Loucy (cell line): ENCODE measurements at regions not wholly inside any gene's neighbourhood (a gene's known extent, or its start where the extent isn't known, plus 50 kb on each side); places are given as distances from the start of the nearest gene placed in this dataset.

ENCODE experiments used
- H2AFZ ChIP-seq: fragments of 200-600 bp; sonication (generic); 2 replicates; pipeline ENCODE4 v1.6.0; 2016; ENCODE audit warnings: antibody characterized with exemption, mild to moderate bottlenecking, low read length, moderate library complexity
- H3F3A ChIP-seq: fragments of 200-600 bp; 2 replicates; pipeline ENCODE4 v1.6.0; 2016; ENCODE audit warnings: antibody characterized with exemption, low read depth, mild to moderate bottlenecking
- H3K27me3 ChIP-seq: fragments of 200-600 bp; sonication (generic); 2 replicates; pipeline ENCODE4 v1.6.1; 2014; ENCODE audit warnings: low read length, mild to moderate bottlenecking; ENCODE audit not compliant: insufficient read depth, poor library complexity, severe bottlenecking
- H3K36me3 ChIP-seq: fragments of 200-600 bp; sonication (generic); 2 replicates; pipeline ENCODE4 v1.6.1; 2016; ENCODE audit warnings: low read length; ENCODE audit not compliant: insufficient read depth
- H3K4me1 ChIP-seq: fragments of 200-600 bp; sonication (generic); 2 replicates; pipeline ENCODE4 v1.5.1; 2014; ENCODE audit warnings: low read length, mild to moderate bottlenecking; ENCODE audit not compliant: insufficient read depth, poor library complexity, severe bottlenecking
- H3K4me2 ChIP-seq: fragments of 200-600 bp; sonication (generic); 2 replicates; pipeline ENCODE4 v1.6.0; 2014; ENCODE audit warnings: antibody characterized with exemption, low read length, low read depth, mild to moderate bottlenecking; ENCODE audit not compliant: poor library complexity, severe bottlenecking
- H3K4me3 ChIP-seq: fragments of 200-600 bp; sonication (generic); 2 replicates; pipeline ENCODE4 v1.5.1; 2014; ENCODE audit warnings: low read length, mild to moderate bottlenecking, mixed read lengths; ENCODE audit not compliant: poor library complexity, severe bottlenecking
- H3K79me2 ChIP-seq: fragments of 200-600 bp; sonication (generic); 2 replicates; pipeline ENCODE4 v1.6.1; 2014; ENCODE audit warnings: low read length; ENCODE audit not compliant: insufficient read depth
- H3K9ac ChIP-seq: fragments of 200-600 bp; sonication (generic); 2 replicates; pipeline ENCODE4 v1.6.0; 2014; ENCODE audit warnings: mild to moderate bottlenecking, low read depth, low read length, moderate library complexity; ENCODE audit not compliant: poor library complexity, severe bottlenecking
- H3K9me2 ChIP-seq: fragments of 200-600 bp; sonication (generic); replicated peaks from 2 replicates; pipeline ENCODE4 v1.6.1; 2016; ENCODE audit warnings: low read depth, low read length, mixed read lengths
- H3K9me3 ChIP-seq: fragments of 200-600 bp; sonication (generic); 2 replicates; pipeline ENCODE4 v1.6.1; 2014; ENCODE audit warnings: mild to moderate bottlenecking, antibody characterized with exemption, low read length, low read depth; ENCODE audit not compliant: insufficient read depth
- H4K20me1 ChIP-seq: fragments of 200-600 bp; sonication (generic); 2 replicates; pipeline ENCODE4 v1.6.0; 2014; ENCODE audit warnings: antibody characterized with exemption, low read length, mild to moderate bottlenecking; ENCODE audit not compliant: insufficient read depth, poor library complexity, severe bottlenecking
- CTCF ChIP-seq: fragments of 200-600 bp; sonication (generic); conservative IDR thresholded peaks from 2 replicates; pipeline ENCODE4 v1.5.1; 2014; ENCODE audit warnings: mild to moderate bottlenecking, antibody characterized with exemption, low read length
- EZH2phosphoT487 ChIP-seq: fragments of 200-600 bp; IDR thresholded peaks from 2 replicates; pipeline ENCODE4 v1.6.1; 2018; ENCODE audit warnings: antibody characterized with exemption, mild to moderate bottlenecking, moderate library complexity, borderline replicate concordance

GRCh38 chr4:85092943-85093342, 126.5 kb upstream of the WDFY3 start:
- no peak overlapping the region for H3K4me2 ChIP-seq
- H3K27me3 ChIP-seq, result no peaks in the 10 kb centered on the region
- no peaks in the 10 kb centered on the region for H3K36me3 ChIP-seq
- no peak overlapping the region for H3K4me3 ChIP-seq
- H3K4me1 ChIP-seq, result no peaks in the 10 kb centered on the region
- H3K9me2 ChIP-seq, result no peaks in the 10 kb centered on the region; the same call in 1 of the 2 replicates
- no peak for TF ChIP-seq CTCF
- H3F3A ChIP-seq, result no peaks in the 10 kb centered on the region
- H3K9ac ChIP-seq, result no peak overlapping the region
- no peaks in the 10 kb centered on the region for H4K20me1 ChIP-seq
- H3K79me2 ChIP-seq, result no peaks in the 10 kb centered on the region
- H2AFZ ChIP-seq, result no peak overlapping the region
- H3K9me3 ChIP-seq, result no peaks in the 10 kb centered on the region

- Histone ChIP-seq H3K9me2 (no peaks in the 10 kb centered on the region; the same call in 1 of the 2 replicates), H3K27me3 (no peaks in the 10 kb centered on the region), H3F3A (no peaks in the 10 kb centered on the region), H3K4me2 (no peak overlapping the region), H3K4me1 (no peaks in the 10 kb centered on the region), H3K36me3 (no peaks in the 10 kb centered on the region), H3K9me3 (no peaks in the 10 kb centered on the region), H3K79me2 (no peaks in the 10 kb centered on the region), H3K4me3 (no peak overlapping the region), H4K20me1 (no peaks in the 10 kb centered on the region), H3K9ac (no peak overlapping the region), H2AFZ (no peak overlapping the region)
- no peak for TF ChIP-seq CTCF
- TF ChIP-seq EZH2phosphoT487, result no peak
Observed at GRCh38 chr4:85094735-85095134, 128.2 kb upstream of the WDFY3 start.

GRCh38 chr4:85102606-85103005, 136.1 kb upstream of the WDFY3 start:
- Histone ChIP-seq H3K9me2 (no peaks in the 10 kb centered on the region; the same call in 1 of the 2 replicates), H3K27me3 (no peaks in the 10 kb centered on the region)

More at GRCh38 chr4:85102606-85103005, 136.1 kb upstream of the WDFY3 start:
- H3K79me2 ChIP-seq, result no peaks in the 10 kb centered on the region
- H3F3A ChIP-seq, result no peaks in the 10 kb centered on the region
- H2AFZ ChIP-seq, result no peak overlapping the region
- no peak overlapping the region for H3K9ac ChIP-seq
- H4K20me1 ChIP-seq, result no peaks in the 10 kb centered on the region
- H3K4me1 ChIP-seq, result no peaks in the 10 kb centered on the region
- H3K4me2 ChIP-seq, result no peak overlapping the region
- no peaks in the 10 kb centered on the region for H3K36me3 ChIP-seq
- H3K4me3 ChIP-seq, result no peak overlapping the region
- no peaks in the 10 kb centered on the region for H3K9me3 ChIP-seq
- TF ChIP-seq EZH2phosphoT487 (no peak), CTCF (no peak)
